H9 (cell line): ENCODE measurements at regions not wholly inside any gene's neighbourhood (a gene's known extent, or its start where the extent isn't known, plus 50 kb on each side); places are given as distances from the start of the nearest gene placed in this dataset.

Experiments used
- DNase-seq: peaks from one replicate; pipeline ENCODE4 v3.0.0-alpha.2; 2017
- H2AFZ ChIP-seq: one replicate; pipeline ENCODE4 v1.6.1; 2013; ENCODE audit warnings: mild to moderate bottlenecking, low read length, control low read depth, moderate library complexity
- H2AK5ac ChIP-seq: 2 replicates; pipeline ENCODE4 v1.6.1; 2013; ENCODE audit warnings: low read length, control low read depth, mixed read lengths; ENCODE audit not compliant: insufficient read length
- H2BK120ac ChIP-seq: one replicate; pipeline ENCODE4 v1.6.1; 2013; ENCODE audit warnings: low read depth, mild to moderate bottlenecking, low read length, control low read depth, inconsistent platforms; ENCODE audit not compliant: poor library complexity, severe bottlenecking
- H2BK12ac ChIP-seq: 2 replicates; pipeline ENCODE4 v1.6.1; 2013; ENCODE audit warnings: low read length, control low read depth, mixed read lengths, low read depth; ENCODE audit not compliant: insufficient read length
- H2BK15ac ChIP-seq: 2 replicates; pipeline ENCODE4 v1.6.1; 2013; ENCODE audit warnings: low read depth, low read length, control low read depth
- H2BK20ac ChIP-seq: one replicate; pipeline ENCODE4 v1.6.1; 2013; ENCODE audit warnings: low read depth, mild to moderate bottlenecking, low read length, control low read depth, inconsistent platforms; ENCODE audit not compliant: poor library complexity, severe bottlenecking
- H2BK5ac ChIP-seq: 2 replicates; pipeline ENCODE4 v1.6.1; 2013; ENCODE audit warnings: low read length, control low read depth, mixed read lengths; ENCODE audit not compliant: insufficient read length
- H3K14ac ChIP-seq: 2 replicates; pipeline ENCODE4 v1.6.1; 2013; ENCODE audit warnings: low read length, control low read depth; ENCODE audit not compliant: insufficient read depth
- H3K18ac ChIP-seq: 2 replicates; pipeline ENCODE4 v1.6.1; 2013; ENCODE audit warnings: low read depth, mild to moderate bottlenecking, mixed read lengths, low read length, control low read depth; ENCODE audit not compliant: insufficient read length
- H3K23ac ChIP-seq: 2 replicates; pipeline ENCODE4 v1.6.1; 2013; ENCODE audit warnings: low read length, control low read depth, mixed read lengths, low read depth; ENCODE audit not compliant: insufficient read length
- H3K23me2 ChIP-seq: 2 replicates; pipeline ENCODE4 v1.6.1; 2013; ENCODE audit warnings: low read depth, mild to moderate bottlenecking, mixed read lengths, low read length, control low read depth; ENCODE audit not compliant: insufficient read length, poor library complexity, severe bottlenecking
- H3K27ac ChIP-seq: 2 replicates; pipeline ENCODE4 v1.5.1; 2013; ENCODE audit warnings: low read length, control low read depth, mixed read lengths, low read depth; ENCODE audit not compliant: insufficient read length
- H3K27me3 ChIP-seq: 2 replicates; pipeline ENCODE4 v1.6.1; 2013; ENCODE audit warnings: low read length, control low read depth, inconsistent platforms; ENCODE audit not compliant: insufficient read depth
- H3K4ac ChIP-seq: 2 replicates; pipeline ENCODE4 v1.6.1; 2013; ENCODE audit warnings: low read depth, mild to moderate bottlenecking, control low read depth, inconsistent platforms, low read length, moderate library complexity
- H3K4me1 ChIP-seq: 2 replicates; pipeline ENCODE4 v1.6.1; 2013; ENCODE audit warnings: low read length, control low read depth, inconsistent platforms; ENCODE audit not compliant: insufficient read depth
- H3K4me2 ChIP-seq: 2 replicates; pipeline ENCODE4 v1.6.1; 2013; ENCODE audit warnings: low read length, control low read depth, mixed read lengths; ENCODE audit not compliant: insufficient read length, insufficient read depth
- H3K56ac ChIP-seq: 2 replicates; pipeline ENCODE4 v1.6.1; 2013; ENCODE audit warnings: low read depth, mild to moderate bottlenecking, mixed read lengths, low read length, control low read depth; ENCODE audit not compliant: insufficient read length
- H3K79me1 ChIP-seq: 2 replicates; pipeline ENCODE4 v1.6.1; 2013; ENCODE audit warnings: low read depth, mild to moderate bottlenecking, moderate library complexity, low read length, control low read depth, inconsistent platforms; ENCODE audit not compliant: insufficient read depth, poor library complexity, severe bottlenecking
- H3K79me2 ChIP-seq: 2 replicates; pipeline ENCODE4 v1.6.1; 2013; ENCODE audit warnings: low read length, control low read depth, inconsistent platforms; ENCODE audit not compliant: insufficient read depth
- H3K9ac ChIP-seq: 2 replicates; pipeline ENCODE4 v1.6.1; 2013; ENCODE audit warnings: low read length, control low read depth, mixed read lengths; ENCODE audit not compliant: insufficient read length; ENCODE audit errors: extremely low read depth
- H3K9me3 ChIP-seq: one replicate; pipeline ENCODE4 v1.6.1; 2013; ENCODE audit warnings: low read depth, low read length, inconsistent platforms; ENCODE audit not compliant: control insufficient read depth
- H3T11ph ChIP-seq: one replicate; pipeline ENCODE4 v1.6.1; 2013; ENCODE audit warnings: mild to moderate bottlenecking, low read length, control low read depth, inconsistent platforms
- H4K20me1 ChIP-seq: one replicate; pipeline ENCODE4 v1.6.1; 2013; ENCODE audit not compliant: control insufficient read depth, insufficient read length, insufficient read depth
- H4K5ac ChIP-seq: 2 replicates; pipeline ENCODE4 v1.6.1; 2013; ENCODE audit warnings: low read depth, mild to moderate bottlenecking, mixed read lengths, low read length, control low read depth; ENCODE audit not compliant: insufficient read length
- H4K8ac ChIP-seq: replicated peaks from 2 replicates; pipeline ENCODE4 v1.6.1; 2013; ENCODE audit warnings: low read length, control low read depth, mixed read lengths, low read depth; ENCODE audit not compliant: insufficient read length
- H4K91ac ChIP-seq: 2 replicates; pipeline ENCODE4 v1.6.1; 2013; ENCODE audit warnings: low read depth, mild to moderate bottlenecking, moderate library complexity, mixed read lengths, low read length, control low read depth; ENCODE audit not compliant: insufficient read length
- H3K27ac Mint-ChIP-seq, 3 experiments: 2 replicates in 2 of 3; 3 replicates in 1 of 3; pipeline ENCODE4 v1.8.0; 2020 to 2021; ENCODE audit warnings: mixed read lengths in 3 of 3, mild to moderate bottlenecking in 1 of 3, moderate library complexity in 1 of 3
- H3K27me3 Mint-ChIP-seq: 2 replicates; pipeline ENCODE4 v1.8.0; 2021; ENCODE audit warnings: low read depth, mild to moderate bottlenecking, moderate library complexity, mixed read lengths
- H3K36me3 Mint-ChIP-seq, 3 experiments: 2 replicates in 2 of 3; 3 replicates in 1 of 3; pipeline ENCODE4 v1.8.0; 2020 to 2021; ENCODE audit warnings: low read depth in 3 of 3, mixed read lengths in 3 of 3; ENCODE audit not compliant: insufficient read depth in 1 of 3
- H3K4me1 Mint-ChIP-seq, 2 experiments: 2 replicates each; pipeline ENCODE4 v1.8.0; 2020; ENCODE audit warnings: mixed read lengths in 2 of 2
- H3K4me3 Mint-ChIP-seq, 2 experiments: 2 replicates in 1 of 2; 3 replicates in 1 of 2; pipeline ENCODE4 v1.8.0; 2020 to 2021; ENCODE audit warnings: mild to moderate bottlenecking in 2 of 2, mixed read lengths in 2 of 2, moderate library complexity in 1 of 2
- H3K9me3 Mint-ChIP-seq, 2 experiments: 2 replicates in 1 of 2; 3 replicates in 1 of 2; pipeline ENCODE4 v1.8.0; 2020; ENCODE audit warnings: mild to moderate bottlenecking in 2 of 2, mixed read lengths in 2 of 2, moderate library complexity in 1 of 2
- WGBS: extraction: QIAGEN DNeasy Blood & Tissue Kit; methylation state at CpG from one replicate; pipeline ENCODE4 v1.1.7; 2013; ENCODE audit warnings: missing lambda C conversion rate, low lambda C conversion rate, mixed read lengths; ENCODE audit not compliant: insufficient read length; ENCODE audit errors: extremely low coverage; 5-methylcytosine and 5-hydroxymethylcytosine counted together
- TF ChIP-seq, protein P1 (sequence below): fragments of 200-600 bp; sonication (generic); conservative IDR thresholded peaks from 3 replicates; pipeline ENCODE4 v1.8.0; 2021; ENCODE audit warnings: antibody characterized with exemption, mild to moderate bottlenecking

DNA sequence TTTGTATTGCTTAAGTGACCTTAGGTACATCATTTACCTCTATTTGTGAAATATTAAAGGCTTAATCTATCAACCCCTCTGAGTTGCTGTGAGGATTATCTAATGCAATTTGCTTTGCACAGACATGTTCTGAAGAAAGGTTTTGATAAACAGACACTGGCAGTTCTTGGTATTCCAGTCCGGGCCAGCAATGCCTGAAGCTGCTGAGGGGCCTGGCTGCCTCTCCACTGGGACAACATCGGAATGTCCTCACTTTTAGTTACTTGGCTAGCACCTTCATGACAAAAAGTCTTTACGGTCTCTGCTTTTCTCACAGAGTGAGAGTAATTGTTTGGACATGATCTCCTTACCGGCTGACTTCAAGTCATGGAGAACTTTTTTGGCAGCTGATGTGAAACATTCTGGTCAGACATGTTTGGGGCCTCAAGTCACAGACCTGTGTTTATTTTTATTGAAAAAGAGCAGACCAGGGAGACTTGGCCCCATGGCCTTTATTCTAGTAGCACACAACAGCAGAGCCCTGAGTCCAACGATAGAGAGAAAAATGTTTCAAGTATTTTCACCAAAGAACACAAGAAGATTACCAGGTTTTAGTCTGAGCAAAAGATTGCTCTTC is 1112.3 kb upstream of the FANCL start:
- no peak overlapping the region for H3K4ac ChIP-seq

More for the DNA sequence above, 1112.3 kb upstream of the FANCL start:
- no peaks in the 10 kb centered on the region for H3K9me3 ChIP-seq
- H2AFZ ChIP-seq: no peak overlapping the region
- H2BK12ac ChIP-seq: no peak overlapping the region
- H4K20me1 ChIP-seq: no peaks in the 10 kb centered on the region
- TF ChIP-seq, protein P1, sequence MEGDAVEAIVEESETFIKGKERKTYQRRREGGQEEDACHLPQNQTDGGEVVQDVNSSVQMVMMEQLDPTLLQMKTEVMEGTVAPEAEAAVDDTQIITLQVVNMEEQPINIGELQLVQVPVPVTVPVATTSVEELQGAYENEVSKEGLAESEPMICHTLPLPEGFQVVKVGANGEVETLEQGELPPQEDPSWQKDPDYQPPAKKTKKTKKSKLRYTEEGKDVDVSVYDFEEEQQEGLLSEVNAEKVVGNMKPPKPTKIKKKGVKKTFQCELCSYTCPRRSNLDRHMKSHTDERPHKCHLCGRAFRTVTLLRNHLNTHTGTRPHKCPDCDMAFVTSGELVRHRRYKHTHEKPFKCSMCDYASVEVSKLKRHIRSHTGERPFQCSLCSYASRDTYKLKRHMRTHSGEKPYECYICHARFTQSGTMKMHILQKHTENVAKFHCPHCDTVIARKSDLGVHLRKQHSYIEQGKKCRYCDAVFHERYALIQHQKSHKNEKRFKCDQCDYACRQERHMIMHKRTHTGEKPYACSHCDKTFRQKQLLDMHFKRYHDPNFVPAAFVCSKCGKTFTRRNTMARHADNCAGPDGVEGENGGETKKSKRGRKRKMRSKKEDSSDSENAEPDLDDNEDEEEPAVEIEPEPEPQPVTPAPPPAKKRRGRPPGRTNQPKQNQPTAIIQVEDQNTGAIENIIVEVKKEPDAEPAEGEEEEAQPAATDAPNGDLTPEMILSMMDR: no peak
- no peak overlapping the region for H3K56ac ChIP-seq
- H3K4me1 ChIP-seq: no peaks in the 10 kb centered on the region
- no peak overlapping the region for H2BK15ac ChIP-seq
- no peaks in the 10 kb centered on the region for H3K27me3 ChIP-seq
- peaks cover 9 to 15% of the 10 kb centered on the region in 2 experiments for H3K9me3 Mint-ChIP-seq
- no peak overlapping the region for H3K14ac ChIP-seq
- no peak overlapping the region for H2BK20ac ChIP-seq
- H3T11ph ChIP-seq: no peak overlapping the region
- no peak overlapping the region for H3K9ac ChIP-seq
- no peak overlapping the region for H4K5ac ChIP-seq
- H4K91ac ChIP-seq: no peak overlapping the region
- H2AK5ac ChIP-seq: no peak overlapping the region
- no peaks in the 10 kb centered on the region for H3K79me2 ChIP-seq
- H3K4me2 ChIP-seq: no peak overlapping the region
- peaks cover 2 to 6% (median 4%) of the 10 kb centered on the region in 3 experiments; a peak in 3 of 7 replicates for H3K36me3 Mint-ChIP-seq
- no peak overlapping the region for H3K27ac Mint-ChIP-seq
- H3K27me3 Mint-ChIP-seq: no peaks in the 10 kb centered on the region
- no peak overlapping the region for H3K18ac ChIP-seq
- H3K79me1 ChIP-seq: no peaks in the 10 kb centered on the region
- no peak overlapping the region for H2BK5ac ChIP-seq
- no peak overlapping the region for H2BK120ac ChIP-seq
- H3K23ac ChIP-seq: no peak overlapping the region
- H4K8ac ChIP-seq: no peak overlapping the region
- no peak for DNase-seq
- no peaks in the 10 kb centered on the region for H3K23me2 ChIP-seq
- no peak overlapping the region for H3K4me3 Mint-ChIP-seq
- no peaks in the 10 kb centered on the region for H3K4me1 Mint-ChIP-seq
- WGBS: no CpG with 5 or more reads among the region's 5 CpGs
- H3K27ac ChIP-seq: no peak overlapping the region
